NCI-H82 treated with DMSO at 0.1 percent for 48 hours (cell line): ENCODE measurements at regions not wholly inside any gene's neighbourhood (a gene's known extent, or its start where the extent isn't known, plus 50 kb on each side); places are given as distances from the start of the nearest gene placed in this dataset.

Experiments used
- DNase-seq: peaks from one replicate; lab custom pipeline; 2025; ENCODE audit not compliant: unreplicated experiment; lab: John Stamatoyannopoulos, UW

GRCh38 chr6:138607478-138608433, 108.5 kb upstream of the NHSL1 start:
- DNase-seq, result no peak

GRCh38 chr6:138608896-138609295, 109.6 kb upstream of the NHSL1 start:
- DNase-seq, result no peak

- no peak for DNase-seq
These were observed 110.6 kb upstream of the NHSL1 start for GRCh38 chr6:138609801-138610430.

GRCh38 chr6:138610816-138611215, 111.5 kb upstream of the NHSL1 start:
- DNase-seq, result no peak

GRCh38 chr6:138614151-138614550, 114.9 kb upstream of the NHSL1 start:
- no peak for DNase-seq

- DNase-seq, result no peak
These were observed 118.9 kb upstream of the NHSL1 start for GRCh38 chr6:138618168-138618567.

GRCh38 chr6:138620630-138621029, 121.3 kb upstream of the NHSL1 start:
- DNase-seq, result no peak

- DNase-seq, result no peak
These were observed 123.7 kb upstream of the NHSL1 start for GRCh38 chr6:138622967-138623366.

GRCh38 chr6:138631566-138631965, 132.3 kb upstream of the NHSL1 start:
- no peak for DNase-seq

GRCh38 chr6:138637822-138638221, 135.7 kb upstream of the CCDC28A start:
- no peak for DNase-seq

GRCh38 chr6:138638604-138639003, 135.0 kb upstream of the CCDC28A start:
- no peak for DNase-seq

GRCh38 chr6:138640028-138640427, 133.5 kb upstream of the CCDC28A start:
- no peak for DNase-seq

GRCh38 chr6:138643210-138643609, 130.4 kb upstream of the CCDC28A start:
- DNase-seq, result no peak

GRCh38 chr6:138645976-138646640, 127.5 kb upstream of the CCDC28A start:
- no peak for DNase-seq

- no peak for DNase-seq
These were observed 126.6 kb upstream of the CCDC28A start for GRCh38 chr6:138647006-138647405.

GRCh38 chr6:138648127-138648526, 125.4 kb upstream of the CCDC28A start:
- DNase-seq, result no peak

GRCh38 chr6:138651491-138651890, 122.1 kb upstream of the CCDC28A start:
- DNase-seq, result no peak

GRCh38 chr6:138652824-138653223, 120.7 kb upstream of the CCDC28A start:
- no peak for DNase-seq

GRCh38 chr6:138653435-138653834, 120.1 kb upstream of the CCDC28A start:
- no peak for DNase-seq

GRCh38 chr6:138654715-138655634, 118.6 kb upstream of the CCDC28A start:
- no peak for DNase-seq

GRCh38 chr6:138655828-138656227, 117.7 kb upstream of the CCDC28A start:
- no peak for DNase-seq
